Endodermal cell (in vitro differentiated cells): ENCODE measurements at regions not wholly inside any gene's neighbourhood (a gene's known extent, or its start where the extent isn't known, plus 50 kb on each side); places are given as distances from the start of the nearest gene placed in this dataset.

Experiments
- DNase-seq: peaks from one replicate; pipeline ENCODE4 v3.0.0-alpha.2; 2017
- H3K27ac ChIP-seq: 2 replicates; pipeline ENCODE4 v1.5.1; 2013; ENCODE audit warnings: mild to moderate bottlenecking, low read depth, low read length, moderate library complexity
- H3K27me3 ChIP-seq: 2 replicates; pipeline ENCODE4 v1.6.1; 2013; ENCODE audit warnings: mild to moderate bottlenecking, low read length, moderate library complexity; ENCODE audit not compliant: insufficient read depth, control insufficient read depth, poor library complexity, severe bottlenecking
- H3K36me3 ChIP-seq: 2 replicates; pipeline ENCODE4 v1.7.0; 2013; ENCODE audit warnings: mild to moderate bottlenecking, low read length, moderate library complexity; ENCODE audit not compliant: control insufficient read depth, insufficient read depth
- H3K4me1 ChIP-seq: one replicate; pipeline ENCODE4 v1.7.0; 2013; ENCODE audit warnings: low read length; ENCODE audit not compliant: control insufficient read depth, insufficient read depth
- H3K4me3 ChIP-seq: 2 replicates; pipeline ENCODE4 v1.5.1; 2013; ENCODE audit warnings: mild to moderate bottlenecking, low read length, moderate library complexity
- H3K9ac ChIP-seq: 2 replicates; pipeline ENCODE4 v1.6.1; 2013; ENCODE audit warnings: mild to moderate bottlenecking, low read length, moderate library complexity; ENCODE audit not compliant: poor library complexity, severe bottlenecking; ENCODE audit errors: extremely low read depth
- H3K9me3 ChIP-seq: 2 replicates; pipeline ENCODE4 v1.6.1; 2013; ENCODE audit warnings: mild to moderate bottlenecking, low read length, moderate library complexity; ENCODE audit not compliant: control insufficient read depth
- H3K27ac Mint-ChIP-seq: 2 replicates; pipeline ENCODE4 v1.8.0; 2020; ENCODE audit warnings: mixed read lengths
- H3K27me3 Mint-ChIP-seq: 2 replicates; pipeline ENCODE4 v1.8.0; 2021; ENCODE audit warnings: mild to moderate bottlenecking, mixed read lengths; ENCODE audit not compliant: insufficient read depth
- H3K36me3 Mint-ChIP-seq: 2 replicates; pipeline ENCODE4 v1.8.0; 2020; ENCODE audit warnings: low read depth, mixed read lengths
- H3K4me1 Mint-ChIP-seq: 2 replicates; pipeline ENCODE4 v1.8.0; 2020; ENCODE audit warnings: mixed read lengths
- H3K4me3 Mint-ChIP-seq: 2 replicates; pipeline ENCODE4 v1.8.0; 2020; ENCODE audit warnings: mild to moderate bottlenecking, moderate library complexity, mixed read lengths
- H3K9me3 Mint-ChIP-seq: 2 replicates; pipeline ENCODE4 v1.8.0; 2020; ENCODE audit warnings: mild to moderate bottlenecking, mixed read lengths
- CTCF ChIP-seq: fragments of 200-600 bp; sonication (generic); conservative IDR thresholded peaks from 2 replicates; pipeline ENCODE4 v1.5.0; 2021; ENCODE audit warnings: antibody characterized with exemption, mild to moderate bottlenecking
- WGBS, 2 experiments: methylation state at CpG; one replicate each; pipeline versions ENCODE4 v1.1.5 to v1.1.7; 2013; ENCODE audit warnings: missing lambda C conversion rate in 2 of 2, mixed read lengths in 1 of 2; ENCODE audit not compliant: insufficient coverage in 1 of 2, insufficient read length in 1 of 2; 5-methylcytosine and 5-hydroxymethylcytosine counted together

GRCh38 chr11:95505927-95506426 is 275.0 kb upstream of the SESN3 start:
- Mint-ChIP-seq H3K4me1 (peaks cover 21% of the 10 kb centered on the region), H3K9me3 (no peaks in the 10 kb centered on the region), H3K27me3 (no peaks in the 10 kb centered on the region), H3K36me3 (no peaks in the 10 kb centered on the region), H3K27ac (no peak overlapping the region), H3K4me3 (no peak overlapping the region)
- Histone ChIP-seq H3K27ac (no peak overlapping the region), H3K4me1 (no peaks in the 10 kb centered on the region), H3K9ac (no peak overlapping the region), H3K4me3 (no peak overlapping the region), H3K27me3 (no peaks in the 10 kb centered on the region), H3K9me3 (no peaks in the 10 kb centered on the region), H3K36me3 (no peaks in the 10 kb centered on the region)
- WGBS, 2 experiments: 98 to 100% methylated on average over 3 to 8 of the region's 8 CpGs
- no peak for DNase-seq
- TF ChIP-seq CTCF: no peak

- Histone ChIP-seq H3K9ac (no peak overlapping the region), H3K27ac (no peak overlapping the region), H3K4me1 (peaks cover 10% of the 10 kb centered on the region), H3K9me3 (no peaks in the 10 kb centered on the region), H3K36me3 (no peaks in the 10 kb centered on the region), H3K4me3 (no peak overlapping the region), H3K27me3 (no peaks in the 10 kb centered on the region)
- WGBS, 2 experiments: 100% methylated on average over 1 of the region's 1 CpG; no CpG with 5 or more reads in 1 of the 2 experiments
- Mint-ChIP-seq H3K4me3 (no peak overlapping the region), H3K4me1 (peaks cover 41% of the 10 kb centered on the region), H3K36me3 (no peaks in the 10 kb centered on the region), H3K27me3 (no peaks in the 10 kb centered on the region), H3K27ac (no peak overlapping the region), H3K9me3 (no peaks in the 10 kb centered on the region)
- no peak for DNase-seq
- TF ChIP-seq CTCF: no peak
Observed at GRCh38 chr11:95503047-95503446, 272.0 kb upstream of the SESN3 start.

GRCh38 chr11:95502522-95502921 is 271.5 kb upstream of the SESN3 start:
- no peak overlapping the region for H3K27ac ChIP-seq
- no peaks in the 10 kb centered on the region for H3K9me3 Mint-ChIP-seq
- H3K36me3 ChIP-seq: no peaks in the 10 kb centered on the region
- H3K4me1 ChIP-seq: peaks cover 10% of the 10 kb centered on the region
- no peak overlapping the region for H3K4me3 Mint-ChIP-seq
- H3K27me3 Mint-ChIP-seq: no peaks in the 10 kb centered on the region
- H3K36me3 Mint-ChIP-seq: no peaks in the 10 kb centered on the region
- H3K9me3 ChIP-seq: no peaks in the 10 kb centered on the region
- H3K9ac ChIP-seq: no peak overlapping the region
- 88 to 100% methylated on average over 1 to 5 of the region's 5 CpGs for WGBS, 2 experiments
- no peak for TF ChIP-seq CTCF
- no peak for DNase-seq
- H3K4me3 ChIP-seq: no peak overlapping the region
- H3K27me3 ChIP-seq: no peaks in the 10 kb centered on the region
- peaks cover 44% of the 10 kb centered on the region for H3K4me1 Mint-ChIP-seq
- no peak overlapping the region for H3K27ac Mint-ChIP-seq
